GM19238 (cell line): ENCODE measurements at regions not wholly inside any gene's neighbourhood (a gene's known extent, or its start where the extent isn't known, plus 50 kb on each side); places are given as distances from the start of the nearest gene placed in this dataset.

Source experiments
- DNase-seq: peaks from one replicate; pipeline ENCODE4 v3.0.0; 2011; ENCODE audit warnings: low spot score; ENCODE audit not compliant: insufficient read length

- DNase-seq = no peak
Measured at GRCh38 chr11:62030071-62030684, 62.7 kb upstream of the FTH1 start.

GRCh38 chr11:62026739-62027370 is 59.4 kb upstream of the FTH1 start:
- DNase-seq = no peak

- peak; percentile 43 for DNase-seq
Measured at GRCh38 chr11:62025487-62026105, 58.2 kb upstream of the FTH1 start.

GRCh38 chr11:62024936-62025486 is 57.6 kb upstream of the FTH1 start:
- DNase-seq = no peak

GRCh38 chr11:62022211-62022610 is 54.8 kb upstream of the FTH1 start:
- DNase-seq = no peak

GRCh38 chr11:62020661-62021060 is 53.2 kb upstream of the FTH1 start:
- no peak for DNase-seq

- DNase-seq = no peak
Measured at GRCh38 chr11:62018981-62019664, 51.7 kb upstream of the FTH1 start.

- DNase-seq = no peak
Measured at GRCh38 chr11:62017878-62018655, 50.6 kb upstream of the FTH1 start.
